ENCODE measurements at regions not wholly inside any gene's neighbourhood (a gene's known extent, or its start where the extent isn't known, plus 50 kb on each side); places are given as distances from the start of the nearest gene placed in this dataset.

DNA sequence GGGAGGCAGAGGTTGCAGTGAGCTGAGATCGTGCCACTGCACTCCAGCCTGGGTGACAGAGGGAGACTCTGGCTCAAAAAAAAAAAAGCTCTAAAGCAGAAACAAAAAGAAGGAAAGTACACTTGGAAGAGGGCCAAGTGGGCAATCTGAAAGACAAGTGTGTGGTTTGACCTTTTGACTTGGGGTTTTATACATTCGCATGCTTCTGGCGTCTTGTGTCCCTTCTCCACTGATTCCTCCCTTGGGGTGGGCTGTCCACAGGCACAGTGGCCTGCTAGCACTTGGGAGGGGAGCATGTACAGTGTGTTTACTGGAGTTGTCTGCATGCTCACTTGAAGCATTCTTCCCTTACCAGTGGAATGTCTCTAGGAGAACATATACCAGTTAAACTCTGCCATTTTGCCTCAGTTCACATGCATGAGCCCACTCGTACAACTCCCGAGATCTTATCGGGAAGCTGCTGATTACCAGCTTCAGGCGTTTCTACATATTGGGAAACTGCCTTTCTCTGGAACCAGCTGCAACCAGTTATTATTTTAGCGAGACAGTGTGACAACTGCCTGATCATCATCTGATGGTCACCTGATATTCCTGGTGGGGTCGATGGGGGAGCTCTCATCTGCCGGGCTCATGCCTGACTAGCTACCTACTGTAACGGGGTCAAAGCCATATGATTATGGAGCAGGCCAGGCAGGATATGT lies 113.5 kb upstream of the ZNF678 start:
- H3K4me3 ChIP-seq (ENCODE audit: low read length), result no peak overlapping the region
- H3K9ac ChIP-seq (ENCODE audit: low read depth, low read length), result no peak overlapping the region
- no peaks in the 10 kb centered on the region for H3K36me3 ChIP-seq (ENCODE audit: insufficient read depth, low read depth, low read length)
- no peaks in the 10 kb centered on the region for H3K4me1 ChIP-seq (ENCODE audit: insufficient read depth, low read length)
- no peaks in the 10 kb centered on the region for H3K9me3 ChIP-seq (ENCODE audit: insufficient read depth, low read depth, low read length)
- no peak overlapping the region for H3K27ac ChIP-seq (ENCODE audit: low read length)
- no peaks in the 10 kb centered on the region for H3K27me3 ChIP-seq (ENCODE audit: insufficient read depth, low read length)

GRCh38 chr1:227449051-227449450 lies 114.3 kb upstream of the ZNF678 start:
- H3K36me3 ChIP-seq (ENCODE audit: insufficient read depth, low read depth, low read length), result no peaks in the 10 kb centered on the region
- H3K4me1 ChIP-seq (ENCODE audit: insufficient read depth, low read length), result no peaks in the 10 kb centered on the region
- no peaks in the 10 kb centered on the region for H3K9me3 ChIP-seq (ENCODE audit: insufficient read depth, low read depth, low read length)
- H3K9ac ChIP-seq (ENCODE audit: low read depth, low read length), result no peak overlapping the region
- no peak overlapping the region for H3K27ac ChIP-seq (ENCODE audit: low read length)
- H3K4me3 ChIP-seq (ENCODE audit: low read length), result no peak overlapping the region
- H3K27me3 ChIP-seq (ENCODE audit: insufficient read depth, low read length), result no peaks in the 10 kb centered on the region

GRCh38 chr1:227447531-227447990 lies 115.8 kb upstream of the ZNF678 start:
- no peaks in the 10 kb centered on the region for H3K4me1 ChIP-seq (ENCODE audit: insufficient read depth, low read length)
- H3K4me3 ChIP-seq (ENCODE audit: low read length), result no peak overlapping the region
- H3K9me3 ChIP-seq (ENCODE audit: insufficient read depth, low read depth, low read length), result no peaks in the 10 kb centered on the region
- H3K27ac ChIP-seq (ENCODE audit: low read length), result no peak overlapping the region
- H3K9ac ChIP-seq (ENCODE audit: low read depth, low read length), result no peak overlapping the region
- H3K36me3 ChIP-seq (ENCODE audit: insufficient read depth, low read depth, low read length), result no peaks in the 10 kb centered on the region
- no peaks in the 10 kb centered on the region for H3K27me3 ChIP-seq (ENCODE audit: insufficient read depth, low read length)

DNA sequence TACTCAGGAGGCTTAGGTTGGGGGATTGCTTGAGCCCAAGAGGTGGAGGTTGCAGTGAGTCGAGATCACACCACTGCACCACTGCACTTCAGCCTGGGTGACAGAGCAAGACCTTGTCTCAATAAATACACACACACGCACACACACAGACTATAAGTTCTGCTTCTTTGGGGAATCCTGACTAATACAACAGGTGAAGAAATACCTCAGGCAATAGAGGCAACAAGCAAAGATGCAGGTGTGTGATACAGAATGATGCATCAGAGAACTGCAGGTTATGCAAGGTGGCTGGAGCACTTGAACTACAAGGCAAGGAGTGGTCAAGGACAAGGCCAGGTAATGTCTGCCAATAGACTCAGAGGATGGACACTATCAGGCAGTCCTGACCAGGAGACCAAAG lies 117.6 kb upstream of the ZNF678 start:
- Histone ChIP-seq H3K9me3 (ENCODE audit: insufficient read depth, low read depth, low read length) (no peaks in the 10 kb centered on the region), H3K4me3 (ENCODE audit: low read length) (no peak overlapping the region), H3K4me1 (ENCODE audit: insufficient read depth, low read length) (no peaks in the 10 kb centered on the region), H3K27me3 (ENCODE audit: insufficient read depth, low read length) (no peaks in the 10 kb centered on the region), H3K27ac (ENCODE audit: low read length) (no peak overlapping the region), H3K9ac (ENCODE audit: low read depth, low read length) (no peak overlapping the region), H3K36me3 (ENCODE audit: insufficient read depth, low read depth, low read length) (no peaks in the 10 kb centered on the region)

- no peaks in the 10 kb centered on the region for H3K4me1 ChIP-seq (ENCODE audit: insufficient read depth, low read length)
- H3K27ac ChIP-seq (ENCODE audit: low read length), result no peak overlapping the region
- H3K9me3 ChIP-seq (ENCODE audit: insufficient read depth, low read depth, low read length), result no peaks in the 10 kb centered on the region
- H3K36me3 ChIP-seq (ENCODE audit: insufficient read depth, low read depth, low read length), result no peaks in the 10 kb centered on the region
- no peak overlapping the region for H3K9ac ChIP-seq (ENCODE audit: low read depth, low read length)
- no peaks in the 10 kb centered on the region for H3K27me3 ChIP-seq (ENCODE audit: insufficient read depth, low read length)
- no peak overlapping the region for H3K4me3 ChIP-seq (ENCODE audit: low read length)
Observed at GRCh38 chr1:227445092-227445674, 118.2 kb upstream of the ZNF678 start.

GRCh38 chr1:227440182-227440581 lies 121.9 kb upstream of the CDC42BPA start:
- Histone ChIP-seq H3K4me1 (ENCODE audit: insufficient read depth, low read length) (no peaks in the 10 kb centered on the region), H3K9ac (ENCODE audit: low read depth, low read length) (no peak overlapping the region), H3K27me3 (ENCODE audit: insufficient read depth, low read length) (no peaks in the 10 kb centered on the region), H3K4me3 (ENCODE audit: low read length) (no peak overlapping the region), H3K36me3 (ENCODE audit: insufficient read depth, low read depth, low read length) (no peaks in the 10 kb centered on the region), H3K27ac (ENCODE audit: low read length) (no peak overlapping the region), H3K9me3 (ENCODE audit: insufficient read depth, low read depth, low read length) (no peaks in the 10 kb centered on the region)

DNA sequence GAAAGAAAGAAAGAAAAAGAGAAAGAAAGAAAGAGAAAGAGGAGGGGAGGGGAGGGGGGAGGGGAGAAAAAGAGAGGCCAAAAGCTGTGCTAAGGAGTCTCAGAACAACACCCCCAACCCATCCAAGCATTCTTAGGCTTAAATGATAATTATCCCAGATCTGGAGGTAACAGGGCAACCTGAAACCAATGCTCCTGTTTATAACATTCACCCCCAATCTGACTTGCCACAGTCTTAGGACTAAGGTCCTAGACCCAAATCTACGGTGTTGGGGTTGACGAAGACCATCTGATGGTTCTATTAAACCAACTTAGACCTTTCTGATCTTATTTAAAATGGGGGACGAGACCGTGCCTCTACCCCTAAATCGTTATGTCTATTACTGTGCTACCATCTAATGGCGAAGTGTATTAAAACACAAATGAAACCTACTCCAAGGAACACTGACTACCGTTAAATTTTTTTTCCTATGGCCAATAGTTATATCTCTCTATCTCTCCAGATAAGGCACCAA lies 119.3 kb upstream of the CDC42BPA start:
- Histone ChIP-seq H3K36me3 (ENCODE audit: insufficient read depth, low read depth, low read length) (no peaks in the 10 kb centered on the region), H3K9me3 (ENCODE audit: insufficient read depth, low read depth, low read length) (no peaks in the 10 kb centered on the region), H3K4me1 (ENCODE audit: insufficient read depth, low read length) (no peaks in the 10 kb centered on the region), H3K27ac (ENCODE audit: low read length) (no peak overlapping the region), H3K9ac (ENCODE audit: low read depth, low read length) (no peak overlapping the region), H3K27me3 (ENCODE audit: insufficient read depth, low read length) (no peaks in the 10 kb centered on the region), H3K4me3 (ENCODE audit: low read length) (no peak overlapping the region)

DNA sequence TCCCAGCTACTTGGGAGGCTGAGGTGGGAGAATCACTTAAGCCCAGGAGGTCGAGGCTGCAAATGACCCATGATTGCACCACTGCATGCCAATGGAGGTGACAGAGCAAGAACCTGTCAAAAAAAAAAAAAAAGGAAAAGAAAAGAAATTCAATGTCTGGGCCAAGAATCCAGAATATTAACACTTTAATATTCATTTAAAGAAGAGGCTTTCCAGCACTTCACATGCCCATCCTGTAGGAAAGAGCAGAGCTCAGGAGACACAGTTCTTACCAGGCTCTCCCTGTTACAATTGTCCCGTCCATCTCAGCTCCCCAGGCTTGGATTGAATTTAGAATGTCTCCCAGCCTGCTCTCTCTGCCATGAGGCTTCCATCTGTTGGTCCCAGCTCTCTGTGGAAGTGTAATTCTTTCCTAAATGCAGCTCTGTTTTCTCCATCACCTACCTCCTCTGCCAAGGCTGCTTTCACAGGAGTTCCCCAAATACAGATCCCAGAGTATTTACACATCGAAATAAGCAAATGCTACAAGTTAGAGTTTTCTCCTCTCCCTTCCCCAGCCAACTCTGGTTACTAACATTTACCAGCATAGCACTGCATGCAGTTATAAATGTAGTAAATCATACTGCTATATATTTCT lies 116.6 kb upstream of the CDC42BPA start:
- no peaks in the 10 kb centered on the region for H3K9me3 ChIP-seq (ENCODE audit: insufficient read depth, low read depth, low read length)
- H3K9ac ChIP-seq (ENCODE audit: low read depth, low read length), result no peak overlapping the region
- no peak overlapping the region for H3K4me3 ChIP-seq (ENCODE audit: low read length)
- H3K27ac ChIP-seq (ENCODE audit: low read length), result no peak overlapping the region
- H3K4me1 ChIP-seq (ENCODE audit: insufficient read depth, low read length), result no peaks in the 10 kb centered on the region
- H3K27me3 ChIP-seq (ENCODE audit: insufficient read depth, low read length), result no peaks in the 10 kb centered on the region
- H3K36me3 ChIP-seq (ENCODE audit: insufficient read depth, low read depth, low read length), result no peaks in the 10 kb centered on the region

DNA sequence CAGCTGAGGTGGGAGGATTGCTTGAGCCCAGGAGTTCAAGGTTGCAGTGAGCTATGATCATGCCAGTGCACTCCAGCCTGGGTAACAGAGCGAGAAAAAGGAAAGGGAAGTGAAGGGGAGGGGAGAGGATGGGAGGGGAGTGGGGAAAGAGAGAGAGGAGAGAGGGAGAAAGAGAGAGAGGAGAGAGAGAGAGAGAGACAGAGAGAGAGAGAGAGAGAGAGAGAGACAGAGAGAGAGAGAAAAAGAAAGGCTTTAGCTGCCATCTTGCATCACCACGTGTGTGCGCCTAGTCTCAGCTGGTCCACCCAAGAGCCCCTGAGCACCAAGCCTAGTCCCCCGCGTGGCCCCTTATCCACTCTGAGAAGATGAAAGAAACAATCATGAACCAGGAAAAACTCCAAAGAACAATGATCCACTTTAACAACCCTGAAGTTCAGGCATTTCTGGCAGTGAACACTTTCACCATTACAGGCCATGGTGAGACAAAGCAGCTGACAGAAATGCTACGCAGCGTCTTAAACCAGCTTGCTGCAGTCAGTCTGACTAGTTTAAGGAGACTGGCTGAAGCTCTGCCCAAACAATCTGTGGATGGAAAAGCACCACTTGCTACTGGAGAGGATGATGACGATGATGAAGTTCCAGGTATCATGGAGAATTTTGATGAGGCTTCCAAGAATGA lies 115.5 kb upstream of the CDC42BPA start:
- H3K27me3 ChIP-seq (ENCODE audit: insufficient read depth, low read length), result no peaks in the 10 kb centered on the region
- no peak overlapping the region for H3K27ac ChIP-seq (ENCODE audit: low read length)
- H3K36me3 ChIP-seq (ENCODE audit: insufficient read depth, low read depth, low read length), result no peaks in the 10 kb centered on the region
- H3K4me1 ChIP-seq (ENCODE audit: insufficient read depth, low read length), result no peaks in the 10 kb centered on the region
- H3K4me3 ChIP-seq (ENCODE audit: low read length), result no peak overlapping the region
- H3K9me3 ChIP-seq (ENCODE audit: insufficient read depth, low read depth, low read length), result no peaks in the 10 kb centered on the region
- H3K9ac ChIP-seq (ENCODE audit: low read depth, low read length), result no peak overlapping the region

DNA sequence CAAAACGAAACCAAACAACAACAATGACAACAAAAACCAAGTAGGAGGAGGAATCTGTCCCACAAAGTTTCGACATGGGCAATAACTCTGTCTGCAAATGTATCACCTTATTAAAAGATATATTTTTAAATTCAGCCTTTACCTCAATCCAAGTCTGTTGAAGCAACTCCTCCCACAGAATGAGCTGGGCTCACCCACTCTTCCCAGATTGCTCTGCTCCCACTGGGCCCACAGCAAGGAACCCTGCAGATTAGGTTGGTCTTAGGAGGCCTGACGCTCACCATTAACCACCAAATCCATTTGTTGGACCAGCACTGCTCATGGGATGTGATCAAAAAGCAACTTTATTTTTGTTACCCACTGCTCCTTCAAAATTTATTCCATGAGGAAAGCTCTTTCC lies 114.7 kb upstream of the CDC42BPA start:
- Histone ChIP-seq H3K9me3 (ENCODE audit: insufficient read depth, low read depth, low read length) (no peaks in the 10 kb centered on the region), H3K27me3 (ENCODE audit: insufficient read depth, low read length) (no peaks in the 10 kb centered on the region), H3K36me3 (ENCODE audit: insufficient read depth, low read depth, low read length) (no peaks in the 10 kb centered on the region), H3K27ac (ENCODE audit: low read length) (no peak overlapping the region), H3K4me3 (ENCODE audit: low read length) (no peak overlapping the region), H3K9ac (ENCODE audit: low read depth, low read length) (no peak overlapping the region), H3K4me1 (ENCODE audit: insufficient read depth, low read length) (no peaks in the 10 kb centered on the region)

DNA sequence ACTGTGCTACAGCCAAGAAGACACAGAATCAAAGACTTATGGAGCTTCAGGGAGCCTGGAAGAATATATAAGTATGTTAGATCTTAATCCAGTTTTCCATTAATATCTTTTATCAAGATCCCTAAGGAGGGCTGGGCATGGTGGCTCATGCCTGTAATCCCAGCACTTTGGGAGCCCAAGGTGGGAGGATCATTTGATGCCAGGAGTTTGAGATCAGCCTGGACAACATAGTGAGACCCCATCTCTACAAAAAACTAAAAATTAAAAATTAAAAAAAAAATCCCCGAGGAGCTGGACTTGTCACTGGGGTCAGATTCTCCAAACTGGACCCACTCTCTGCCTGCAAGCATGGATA lies 113.9 kb upstream of the CDC42BPA start:
- Histone ChIP-seq H3K27me3 (ENCODE audit: insufficient read depth, low read length) (no peaks in the 10 kb centered on the region), H3K9ac (ENCODE audit: low read depth, low read length) (no peak overlapping the region; the same call in 1 of the 2 replicates), H3K4me1 (ENCODE audit: insufficient read depth, low read length) (no peaks in the 10 kb centered on the region), H3K36me3 (ENCODE audit: insufficient read depth, low read depth, low read length) (no peaks in the 10 kb centered on the region), H3K4me3 (ENCODE audit: low read length) (no peak overlapping the region), H3K9me3 (ENCODE audit: insufficient read depth, low read depth, low read length) (no peaks in the 10 kb centered on the region), H3K27ac (ENCODE audit: low read length) (no peak overlapping the region)
